NCI-H2081 (cell line): ENCODE measurements at regions not wholly inside any gene's neighbourhood (a gene's known extent, or its start where the extent isn't known, plus 50 kb on each side); places are given as distances from the start of the nearest gene placed in this dataset.

Experiments
- DNase-seq, 2 experiments: peaks; one replicate each; lab custom pipeline; 2025; lab: John Stamatoyannopoulos, UW

GRCh38 chr4:64582492-64582891 is 173.2 kb upstream of the TECRL start:
- no peak for DNase-seq

DNA sequence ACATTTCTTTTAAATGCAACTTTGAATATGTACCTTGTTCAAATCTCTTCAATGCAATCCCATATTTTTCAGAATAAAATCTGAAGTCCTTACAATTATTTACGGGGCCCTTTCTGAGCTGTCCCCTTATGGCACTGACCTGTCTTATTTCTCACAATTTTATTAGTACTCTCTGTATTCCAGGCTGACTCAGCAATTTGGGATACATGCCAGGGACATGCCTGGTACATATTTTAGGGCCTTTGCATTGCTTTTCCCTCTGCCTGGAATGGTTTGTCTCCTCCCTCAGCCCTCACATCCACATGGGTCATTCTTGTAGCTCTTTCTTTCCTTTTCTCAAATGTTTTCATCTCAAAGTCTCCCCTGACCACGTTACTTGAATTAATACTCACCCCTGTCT is 172.2 kb upstream of the TECRL start:
- no peak for DNase-seq

GRCh38 chr4:64564126-64564525 is 154.9 kb upstream of the TECRL start:
- DNase-seq = no peak

DNA sequence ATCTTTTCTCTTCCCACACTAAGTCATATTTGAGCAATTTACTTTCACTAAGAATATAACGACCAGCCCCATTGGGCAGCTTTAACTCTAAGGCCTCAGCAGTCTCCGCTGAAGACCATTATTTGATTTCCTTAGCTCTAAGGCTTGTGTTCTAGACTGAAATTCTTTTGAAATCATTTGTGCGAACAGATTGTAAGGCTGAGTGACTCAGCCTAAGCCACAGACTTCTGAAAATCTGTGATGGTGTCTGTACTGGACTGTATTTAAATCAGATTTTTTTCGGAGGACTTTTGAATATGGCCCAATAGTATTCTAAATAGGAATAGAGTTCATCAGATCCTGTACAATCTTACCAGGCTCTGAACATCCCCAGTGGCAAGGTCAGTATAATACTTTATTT is 150.3 kb upstream of the TECRL start:
- DNase-seq = no peak

DNA sequence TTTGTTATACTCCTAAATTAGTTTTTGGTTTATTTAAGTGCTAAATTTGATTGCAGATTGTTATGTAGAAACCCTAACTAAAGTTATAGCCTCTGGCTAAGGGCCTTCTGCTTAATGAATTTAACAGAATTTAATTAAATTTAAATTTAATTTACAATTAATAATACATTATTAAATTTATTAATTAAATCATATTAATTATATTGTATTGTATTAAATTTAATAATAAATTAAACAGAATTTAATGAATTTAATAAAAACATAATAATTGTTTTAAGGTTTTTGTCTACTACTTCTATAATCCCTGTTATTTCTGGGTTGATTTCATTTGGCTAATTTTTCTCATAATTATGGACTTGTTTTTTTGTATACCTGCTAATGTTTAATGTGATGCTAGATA is 141.9 kb upstream of the TECRL start:
- DNase-seq = no peak

DNA sequence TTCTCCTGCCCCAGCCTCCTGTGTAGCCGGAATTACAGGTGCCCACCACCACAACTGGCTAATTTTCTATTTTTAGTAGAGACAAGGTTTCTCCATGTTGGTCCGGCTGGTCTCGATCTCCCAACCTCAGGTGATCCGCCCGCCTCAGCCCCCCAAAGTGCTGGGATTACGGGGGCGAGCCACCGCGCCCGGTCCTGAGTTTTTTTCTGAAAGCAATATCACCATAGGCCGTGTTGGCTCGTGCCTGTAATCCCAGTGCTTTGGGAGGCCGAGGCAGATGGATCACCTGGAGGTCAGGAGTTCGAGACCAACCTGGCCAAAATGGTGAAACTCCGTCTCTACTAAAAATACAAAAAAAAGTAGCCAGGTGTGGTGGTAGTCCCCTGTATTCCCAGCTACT is 136.3 kb upstream of the TECRL start:
- no peak for DNase-seq

- DNase-seq = peak; percentile 30 to 58
These were observed 130.1 kb upstream of the TECRL start for GRCh38 chr4:64539234-64539849.

GRCh38 chr4:64538219-64538618 is 129.0 kb upstream of the TECRL start:
- DNase-seq = no peak

GRCh38 chr4:64533637-64534036 is 124.4 kb upstream of the TECRL start:
- DNase-seq = no peak

DNA sequence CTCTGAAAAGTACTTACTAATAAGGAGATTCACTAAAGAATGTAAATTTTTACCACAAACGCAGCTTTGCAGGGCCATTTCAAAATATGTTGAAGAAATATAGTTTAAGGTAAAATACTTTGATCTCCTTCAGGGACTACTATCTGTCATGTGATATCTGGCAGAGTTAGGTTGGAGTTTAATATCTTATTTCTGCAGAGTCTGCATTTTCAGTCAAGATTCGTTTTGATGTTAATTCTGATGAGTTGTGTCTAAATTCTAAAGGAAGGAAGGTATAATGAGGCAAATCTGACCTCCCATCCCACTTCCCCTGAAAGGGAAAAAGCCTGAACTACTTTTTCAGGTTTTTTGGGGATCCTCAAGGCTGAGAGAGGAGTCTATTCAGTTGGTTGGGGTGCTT is 123.9 kb upstream of the TECRL start:
- no peak for DNase-seq

DNA sequence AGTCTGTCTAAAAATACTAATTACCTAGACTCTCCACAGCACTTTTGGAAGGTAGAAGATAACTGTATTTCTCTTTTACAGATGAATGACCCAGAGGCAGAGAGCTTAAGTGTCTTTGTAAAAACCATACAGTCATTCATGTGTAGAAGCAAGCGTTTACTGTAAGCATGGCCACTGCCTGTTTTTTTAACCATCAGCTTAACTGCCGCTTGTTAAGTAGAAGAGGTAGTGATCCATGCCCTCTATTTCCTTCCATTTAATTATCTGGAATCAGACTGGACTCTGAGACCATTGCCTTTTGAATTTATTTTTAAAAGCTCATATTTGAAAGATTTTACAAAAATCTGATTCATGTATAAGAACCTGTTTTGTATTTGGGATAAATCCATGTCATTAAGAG is 111.2 kb upstream of the TECRL start:
- DNase-seq = no peak

DNA sequence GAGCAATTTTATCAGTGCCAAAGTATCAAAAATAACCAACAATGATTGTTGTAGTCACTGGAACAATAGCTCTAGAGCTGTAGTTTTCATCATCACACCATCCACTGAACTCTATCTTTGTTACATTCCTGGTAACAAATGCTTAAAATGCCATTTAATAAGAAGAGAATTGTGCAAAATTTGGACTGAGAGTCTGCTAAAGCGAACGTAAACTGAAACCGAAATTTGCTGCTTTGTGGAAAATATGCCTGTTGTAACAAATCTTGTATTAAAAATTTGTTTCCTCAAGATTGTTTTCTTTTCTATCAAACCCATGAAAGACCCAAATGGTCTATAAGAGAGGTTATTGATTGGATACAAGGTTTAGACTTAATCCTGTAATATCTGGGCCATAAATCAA is 109.3 kb upstream of the TECRL start:
- no peak for DNase-seq

GRCh38 chr4:64516176-64516575 is 106.9 kb upstream of the TECRL start:
- DNase-seq = no peak

DNA sequence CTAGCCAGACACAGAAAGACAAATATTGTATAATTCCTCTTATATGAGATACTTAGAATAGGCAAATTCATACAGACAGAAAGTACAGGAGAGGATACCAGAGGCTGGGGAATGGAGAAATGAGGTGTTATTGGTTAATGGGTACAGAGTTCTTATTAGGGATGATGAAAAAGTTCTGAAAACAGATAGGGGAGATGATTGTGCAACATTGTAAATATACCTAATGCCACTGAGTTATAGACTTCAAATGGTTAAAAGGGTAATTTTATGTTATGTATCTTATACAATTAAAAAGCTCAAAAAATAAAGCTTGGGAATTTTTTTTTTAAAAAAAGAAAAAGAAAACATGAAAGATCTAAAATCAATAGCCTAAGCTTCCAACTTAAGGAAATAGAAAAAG is 98.8 kb upstream of the TECRL start:
- no peak for DNase-seq

DNA sequence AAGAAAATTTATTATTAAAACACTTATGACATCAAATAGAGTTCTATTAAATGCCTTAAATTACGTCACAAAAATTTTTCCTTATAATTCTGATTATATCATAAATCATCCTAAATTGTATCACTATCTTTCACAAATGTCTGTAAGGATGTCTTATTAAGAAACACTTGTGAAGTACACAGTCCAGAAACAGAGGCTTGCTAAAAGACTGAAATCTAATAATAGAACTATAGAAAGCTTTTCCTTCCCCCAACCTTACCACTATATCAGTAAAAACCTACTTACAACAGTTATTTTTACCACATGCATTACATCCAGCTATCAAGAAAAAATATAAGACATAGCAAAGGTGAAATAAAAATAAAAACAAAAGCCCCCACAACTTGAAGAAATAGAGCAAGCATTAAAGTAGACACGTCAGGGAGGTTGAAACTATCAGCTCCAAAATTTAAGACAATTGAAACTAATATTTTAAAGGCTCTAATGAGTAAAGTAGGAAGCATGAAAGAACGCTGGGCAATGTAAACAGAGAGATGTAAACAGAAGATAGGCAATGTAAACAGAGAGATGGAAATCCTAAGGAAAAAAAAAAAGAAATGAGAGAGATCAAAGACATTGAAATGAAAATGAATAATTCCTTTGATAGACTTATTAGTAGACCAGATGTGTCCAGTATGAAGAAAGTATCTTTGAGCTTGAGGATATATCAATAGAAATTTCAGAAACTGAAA is 94.9 kb upstream of the TECRL start:
- no peak for DNase-seq

GRCh38 chr4:64503416-64503815 is 94.2 kb upstream of the TECRL start:
- no peak for DNase-seq

DNA sequence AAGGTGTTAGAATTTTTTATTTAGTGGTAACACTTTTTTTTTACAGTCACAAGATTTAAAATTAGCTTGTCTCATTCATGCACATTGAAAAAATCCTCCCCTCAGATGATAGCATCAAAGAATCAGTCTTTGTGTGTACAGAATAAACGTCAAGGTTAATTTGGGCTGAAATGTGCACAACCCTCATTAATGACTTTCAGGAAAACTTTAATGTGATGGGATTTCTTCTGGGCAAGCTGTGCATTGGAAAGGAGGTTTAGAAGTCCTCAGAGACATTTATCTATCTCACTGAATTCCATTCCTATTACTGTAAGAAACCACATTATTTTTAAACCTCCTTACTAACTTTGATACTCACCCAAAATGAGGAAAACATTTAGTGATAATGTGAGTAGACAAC is 88.2 kb upstream of the TECRL start:
- DNase-seq = no peak

DNA sequence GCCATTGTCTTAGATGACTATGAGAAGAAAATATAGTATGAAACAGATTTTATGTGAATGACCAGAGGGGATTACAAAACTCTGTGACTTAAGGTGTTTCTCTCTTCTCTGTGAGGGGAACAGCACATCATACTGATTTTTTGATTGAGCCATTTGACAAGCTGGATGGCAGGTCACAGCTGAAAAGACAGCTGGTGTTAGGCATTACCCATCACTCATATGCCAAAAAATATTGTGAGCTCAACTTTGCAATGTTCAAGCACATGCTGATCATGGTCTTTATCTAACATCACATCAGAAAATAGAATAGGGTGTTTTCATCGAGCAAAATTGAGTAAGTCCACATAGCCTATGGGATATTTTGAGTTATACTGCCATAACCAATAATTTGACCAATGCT is 86.7 kb upstream of the TECRL start:
- no peak for DNase-seq

GRCh38 chr4:64489628-64490027 is 80.4 kb upstream of the TECRL start:
- DNase-seq = no peak

- no peak for DNase-seq
These were observed 70.1 kb upstream of the TECRL start for GRCh38 chr4:64479338-64479737.

GRCh38 chr4:64477127-64477526 is 67.9 kb upstream of the TECRL start:
- no peak for DNase-seq

GRCh38 chr4:64465263-64465662 is 56.0 kb upstream of the TECRL start:
- no peak for DNase-seq

DNA sequence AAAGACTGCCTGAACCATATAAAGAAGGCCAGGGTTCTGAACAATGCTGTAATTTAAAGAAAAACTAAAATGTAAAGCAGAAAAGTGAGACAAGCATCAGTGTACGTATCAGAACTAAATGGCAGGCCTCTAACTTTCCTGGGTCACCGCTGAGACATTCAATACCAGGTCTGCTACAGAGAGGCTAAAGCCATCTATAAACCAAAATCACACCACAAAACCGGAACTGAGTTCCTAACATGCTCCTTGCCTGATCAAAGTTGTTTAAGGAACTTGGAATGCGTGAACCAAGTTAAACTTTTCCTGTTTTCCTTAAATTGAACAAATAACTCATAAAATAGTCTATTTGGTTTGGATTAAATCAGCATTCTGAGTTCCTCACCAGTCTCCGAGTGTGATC is 55.3 kb upstream of the TECRL start:
- no peak for DNase-seq
